Choroid plexus epithelial cell (primary cell): ENCODE measurements at regions not wholly inside any gene's neighbourhood (a gene's known extent, or its start where the extent isn't known, plus 50 kb on each side); places are given as distances from the start of the nearest gene placed in this dataset.

Source experiments
- DNase-seq: peaks from one replicate; pipeline ENCODE4 v3.0.0-alpha.2; 2010; ENCODE audit warnings: low read depth
- H3K4me3 ChIP-seq: 2 replicates; pipeline ENCODE4 v1.5.1; 2011; ENCODE audit warnings: low read depth, mild to moderate bottlenecking, control low read depth, low read length, moderate library complexity
- CTCF ChIP-seq: conservative IDR thresholded peaks from 2 replicates; pipeline ENCODE4 v1.5.1; 2011; ENCODE audit warnings: low read depth, mild to moderate bottlenecking, control low read depth, inconsistent platforms, low read length, moderate library complexity

- no peak for DNase-seq
- H3K4me3 ChIP-seq: no peak overlapping the region
- TF ChIP-seq CTCF: no peak
Measured at GRCh38 chr11:46223252-46223513, 54.3 kb upstream of the CREB3L1 start.

- H3K4me3 ChIP-seq: no peak overlapping the region
- DNase-seq: no peak
- TF ChIP-seq CTCF: peak; percentile 20
Measured at GRCh38 chr11:46222490-46223251, 54.8 kb upstream of the CREB3L1 start.

- H3K4me3 ChIP-seq: no peak overlapping the region
- no peak for TF ChIP-seq CTCF
- DNase-seq: no peak
Measured at GRCh38 chr11:46220313-46220712, 57.1 kb upstream of the CREB3L1 start.

- no peak for DNase-seq
- H3K4me3 ChIP-seq: no peak overlapping the region
- TF ChIP-seq CTCF: no peak
Measured at GRCh38 chr11:46216765-46217089, 60.7 kb upstream of the CREB3L1 start.

- TF ChIP-seq CTCF: no peak
- DNase-seq: no peak
Measured at GRCh38 chr11:46216019-46216764, 61.3 kb upstream of the CREB3L1 start.

GRCh38 chr11:46215208-46215931, 62.1 kb upstream of the CREB3L1 start:
- DNase-seq: no peak
- no peak overlapping the region for H3K4me3 ChIP-seq
- TF ChIP-seq CTCF: no peak

More at GRCh38 chr11:46216019-46216764, 61.3 kb upstream of the CREB3L1 start:
- no peak overlapping the region for H3K4me3 ChIP-seq
